Esophagus muscularis mucosa (tissue), 3 donors: ENCODE measurements at regions not wholly inside any gene's neighbourhood (a gene's known extent, or its start where the extent isn't known, plus 50 kb on each side); places are given as distances from the start of the nearest gene placed in this dataset.

Experiments used
- POLR2A ChIP-seq: fragments of 450-650 bp; IDR thresholded peaks from one replicate; pipeline ENCODE4 v1.6.1; 2017; ENCODE audit warnings: antibody characterized with exemption, moderate library complexity, mild to moderate bottlenecking, low read depth
- POLR2AphosphoS5 ChIP-seq, 2 donors: sonication (generic); formaldehyde crosslinking; IDR thresholded peaks; one replicate each; pipeline ENCODE4 v1.6.1; 2017; ENCODE audit warnings: antibody characterized with exemption in 2 of 2
- TF ChIP-seq, protein P1 (sequence below), 3 experiments: fragments of 200-600 bp in 2 of 3; fragments of 450-650 bp in 1 of 3; sonication (generic) in 2 of 3; IDR thresholded peaks; one replicate each; pipeline ENCODE4 v1.5.1; 2017 to 2019; ENCODE audit warnings: antibody characterized with exemption in 3 of 3, mild to moderate bottlenecking in 2 of 3, moderate library complexity in 1 of 3

- TF ChIP-seq, protein P1, sequence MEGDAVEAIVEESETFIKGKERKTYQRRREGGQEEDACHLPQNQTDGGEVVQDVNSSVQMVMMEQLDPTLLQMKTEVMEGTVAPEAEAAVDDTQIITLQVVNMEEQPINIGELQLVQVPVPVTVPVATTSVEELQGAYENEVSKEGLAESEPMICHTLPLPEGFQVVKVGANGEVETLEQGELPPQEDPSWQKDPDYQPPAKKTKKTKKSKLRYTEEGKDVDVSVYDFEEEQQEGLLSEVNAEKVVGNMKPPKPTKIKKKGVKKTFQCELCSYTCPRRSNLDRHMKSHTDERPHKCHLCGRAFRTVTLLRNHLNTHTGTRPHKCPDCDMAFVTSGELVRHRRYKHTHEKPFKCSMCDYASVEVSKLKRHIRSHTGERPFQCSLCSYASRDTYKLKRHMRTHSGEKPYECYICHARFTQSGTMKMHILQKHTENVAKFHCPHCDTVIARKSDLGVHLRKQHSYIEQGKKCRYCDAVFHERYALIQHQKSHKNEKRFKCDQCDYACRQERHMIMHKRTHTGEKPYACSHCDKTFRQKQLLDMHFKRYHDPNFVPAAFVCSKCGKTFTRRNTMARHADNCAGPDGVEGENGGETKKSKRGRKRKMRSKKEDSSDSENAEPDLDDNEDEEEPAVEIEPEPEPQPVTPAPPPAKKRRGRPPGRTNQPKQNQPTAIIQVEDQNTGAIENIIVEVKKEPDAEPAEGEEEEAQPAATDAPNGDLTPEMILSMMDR (IDR thresholded peaks at IDR 0.05): no peak
- TF ChIP-seq POLR2A (no peak), POLR2AphosphoS5 (IDR thresholded peaks at IDR 0.05) (no peak)
Measured at GRCh38 chr2:42851740-42852250, 59.4 kb upstream of the HAAO start.
